ENCODE measurements at regions not wholly inside any gene's neighbourhood (a gene's known extent, or its start where the extent isn't known, plus 50 kb on each side); places are given as distances from the start of the nearest gene placed in this dataset.

DNA sequence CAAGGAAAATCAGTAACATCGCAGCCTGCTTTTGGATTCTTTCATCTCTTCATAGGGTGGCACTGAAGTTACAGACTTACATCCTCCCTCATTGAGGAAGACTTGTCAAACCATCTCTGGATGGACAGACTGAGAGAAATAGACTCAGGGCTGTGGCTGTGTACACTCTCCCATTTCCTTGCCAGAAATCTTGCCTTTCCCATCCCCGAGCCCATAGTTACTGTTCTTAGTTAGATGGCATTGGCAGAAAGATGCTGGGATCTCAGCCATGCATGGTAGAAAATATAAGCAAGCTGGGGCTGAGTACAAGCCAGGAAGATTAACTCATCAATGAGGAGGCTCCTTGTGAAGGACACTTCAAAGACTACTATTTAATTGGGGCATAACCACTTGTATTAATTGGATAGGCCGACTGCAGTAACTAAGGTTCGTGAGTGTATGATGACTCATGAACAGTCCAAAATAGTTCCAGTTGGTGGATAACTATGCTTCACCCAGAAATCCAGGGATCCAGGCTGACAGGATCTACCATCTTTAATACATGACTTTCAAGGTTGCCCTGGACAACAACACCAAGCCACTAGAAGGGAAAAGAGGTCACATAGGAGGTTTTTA is 137.9 kb downstream of the TMEM38B start:
- ATAC-seq (ENCODE audit: insufficient read depth, low FRiP score): no peak
- Histone ChIP-seq H3K4me3 (no peak overlapping the region), H3K36me3 (ENCODE audit: control insufficient read depth in 4 of 4, insufficient read depth in 4 of 4, low read length in 4 of 4) (no peaks in the 10 kb centered on the region), H3K27ac (ENCODE audit: low read depth in 1 of 2, low read length in 1 of 2) (no peak overlapping the region), H3K27me3 (ENCODE audit: control insufficient read depth in 3 of 3, insufficient read depth in 3 of 3, low read length in 2 of 3) (no peaks in the 10 kb centered on the region), H3K9ac (ENCODE audit: insufficient read depth in 1 of 2, low read length in 2 of 2) (no peak overlapping the region), H3K4me1 (ENCODE audit: control insufficient read depth in 5 of 5, insufficient read depth in 5 of 5, low read length in 5 of 5) (peaks cover 0 to 10% (median 0%) of the 10 kb centered on the region in 5 donors), H3K9me3 (ENCODE audit: control insufficient read depth in 4 of 4, insufficient read depth in 3 of 4, low read length in 3 of 4) (no peaks in the 10 kb centered on the region)
- WGBS, 2 donors: 66 to 95% methylated on average over 4 of the region's 4 CpGs
- no peak for DNase-seq
- TF ChIP-seq, protein P1, sequence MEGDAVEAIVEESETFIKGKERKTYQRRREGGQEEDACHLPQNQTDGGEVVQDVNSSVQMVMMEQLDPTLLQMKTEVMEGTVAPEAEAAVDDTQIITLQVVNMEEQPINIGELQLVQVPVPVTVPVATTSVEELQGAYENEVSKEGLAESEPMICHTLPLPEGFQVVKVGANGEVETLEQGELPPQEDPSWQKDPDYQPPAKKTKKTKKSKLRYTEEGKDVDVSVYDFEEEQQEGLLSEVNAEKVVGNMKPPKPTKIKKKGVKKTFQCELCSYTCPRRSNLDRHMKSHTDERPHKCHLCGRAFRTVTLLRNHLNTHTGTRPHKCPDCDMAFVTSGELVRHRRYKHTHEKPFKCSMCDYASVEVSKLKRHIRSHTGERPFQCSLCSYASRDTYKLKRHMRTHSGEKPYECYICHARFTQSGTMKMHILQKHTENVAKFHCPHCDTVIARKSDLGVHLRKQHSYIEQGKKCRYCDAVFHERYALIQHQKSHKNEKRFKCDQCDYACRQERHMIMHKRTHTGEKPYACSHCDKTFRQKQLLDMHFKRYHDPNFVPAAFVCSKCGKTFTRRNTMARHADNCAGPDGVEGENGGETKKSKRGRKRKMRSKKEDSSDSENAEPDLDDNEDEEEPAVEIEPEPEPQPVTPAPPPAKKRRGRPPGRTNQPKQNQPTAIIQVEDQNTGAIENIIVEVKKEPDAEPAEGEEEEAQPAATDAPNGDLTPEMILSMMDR (IDR thresholded peaks at IDR 0.05; ENCODE audit: control extremely low read depth, extremely low read depth): no peak

DNA sequence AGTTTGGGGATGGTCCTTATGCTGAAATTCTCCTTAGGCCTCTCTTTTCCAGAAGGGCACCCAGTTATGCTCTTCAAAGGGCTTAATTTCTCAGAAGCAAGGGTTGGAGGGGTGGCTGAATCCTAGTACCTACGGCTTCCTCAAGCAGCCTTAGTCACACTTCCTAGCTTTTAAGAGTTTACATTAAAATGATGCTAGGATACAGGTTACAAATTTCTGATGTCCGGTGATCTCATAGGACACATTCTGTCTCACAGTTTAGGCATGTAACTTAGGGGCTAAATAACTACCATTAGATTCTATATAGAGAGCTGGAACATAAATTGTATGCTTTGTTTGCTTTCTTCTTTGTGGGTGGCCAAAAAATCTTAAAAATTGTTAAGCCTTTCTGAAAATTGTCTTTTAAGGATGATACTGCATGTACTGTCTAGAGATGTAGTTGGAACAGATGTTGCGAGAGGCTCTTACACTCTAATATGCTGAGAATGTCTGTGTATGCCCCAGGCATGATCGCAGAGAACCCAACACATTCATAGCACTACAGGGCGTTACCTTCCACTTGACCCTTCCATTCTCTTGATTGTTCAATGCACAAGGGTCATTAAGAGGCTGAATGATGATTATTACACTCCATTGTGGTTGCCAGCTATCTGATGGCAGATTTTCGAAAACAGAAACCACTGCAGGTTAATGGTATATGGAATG is 139.1 kb downstream of the TMEM38B start:
- H3K4me1 ChIP-seq (ENCODE audit: control insufficient read depth in 5 of 5, insufficient read depth in 5 of 5, low read length in 5 of 5): peaks cover 0 to 11% (median 0%) of the 10 kb centered on the region in 5 donors

GRCh38 chr9:105834404-105834803 is 140.1 kb downstream of the TMEM38B start:
- DNase-seq: peak in 1 of 3 donors; percentile 7

More for the DNA sequence above, 139.1 kb downstream of the TMEM38B start:
- Histone ChIP-seq H3K9me3 (ENCODE audit: control insufficient read depth in 4 of 4, insufficient read depth in 3 of 4, low read length in 3 of 4) (no peaks in the 10 kb centered on the region), H3K27ac (ENCODE audit: low read depth in 1 of 2, low read length in 1 of 2) (no peak overlapping the region), H3K27me3 (ENCODE audit: control insufficient read depth in 3 of 3, insufficient read depth in 3 of 3, low read length in 2 of 3) (no peaks in the 10 kb centered on the region), H3K4me3 (no peak overlapping the region), H3K9ac (ENCODE audit: insufficient read depth in 1 of 2, low read length in 2 of 2) (no peak overlapping the region), H3K36me3 (ENCODE audit: control insufficient read depth in 4 of 4, insufficient read depth in 4 of 4, low read length in 4 of 4) (no peaks in the 10 kb centered on the region)
- WGBS, 2 donors: 83 to 92% methylated on average over 6 of the region's 6 CpGs
- DNase-seq (no peak), ATAC-seq (ENCODE audit: insufficient read depth, low FRiP score) (no peak)
- TF ChIP-seq, protein P1 (IDR thresholded peaks at IDR 0.05; ENCODE audit: control extremely low read depth, extremely low read depth): no peak

More at GRCh38 chr9:105834404-105834803, 140.1 kb downstream of the TMEM38B start:
- Histone ChIP-seq H3K9ac (ENCODE audit: insufficient read depth in 1 of 2, low read length in 2 of 2) (no peak overlapping the region), H3K27me3 (ENCODE audit: control insufficient read depth in 3 of 3, insufficient read depth in 3 of 3, low read length in 2 of 3) (no peaks in the 10 kb centered on the region), H3K27ac (ENCODE audit: low read depth in 1 of 2, low read length in 1 of 2) (no peak overlapping the region), H3K4me1 (ENCODE audit: control insufficient read depth in 5 of 5, insufficient read depth in 5 of 5, low read length in 5 of 5) (peaks cover 0 to 11% (median 0%) of the 10 kb centered on the region in 5 donors), H3K36me3 (ENCODE audit: control insufficient read depth in 4 of 4, insufficient read depth in 4 of 4, low read length in 4 of 4) (no peaks in the 10 kb centered on the region), H3K9me3 (ENCODE audit: control insufficient read depth in 4 of 4, insufficient read depth in 3 of 4, low read length in 3 of 4) (no peaks in the 10 kb centered on the region), H3K4me3 (no peak overlapping the region)
- 74 to 85% methylated on average over 2 of the region's 2 CpGs for WGBS, 2 donors
- no peak for ATAC-seq (ENCODE audit: insufficient read depth, low FRiP score)
- TF ChIP-seq, protein P1 (IDR thresholded peaks at IDR 0.05; ENCODE audit: control extremely low read depth, extremely low read depth): no peak
